Spleen (tissue), 11 donors: ENCODE measurements at regions not wholly inside any gene's neighbourhood (a gene's known extent, or its start where the extent isn't known, plus 50 kb on each side); places are given as distances from the start of the nearest gene placed in this dataset.
"Not testable (repeated sequence)": the region's sequence is repeated elsewhere in the genome, so short reads cannot be mapped to it uniquely, and the experiment has no call there.

Experiments
- DNase-seq: peaks from one replicate; pipeline ENCODE4 v3.0.0-alpha.2; 2020
- H3K27ac ChIP-seq, 8 donors: fragments of 200-600 bp; sonication (generic) in 7 of 8; 1 replicate in 4 of 8; 2 replicates in 4 of 8; pipeline versions ENCODE4 v1.5.0 to v1.8.0; 2016 to 2021; ENCODE audit warnings: inconsistent platforms in 4 of 8, mild to moderate bottlenecking in 4 of 8, moderate library complexity in 1 of 8
- H3K27me3 ChIP-seq, 7 donors: fragments of 200-600 bp; sonication (generic) in 6 of 7; replicated peaks in 1 of 7; 1 replicate in 4 of 7; 2 replicates in 3 of 7; pipeline versions ENCODE4 v1.5.0 to v1.8.0; 2016 to 2021; ENCODE audit warnings: inconsistent platforms in 3 of 7, mild to moderate bottlenecking in 1 of 7
- H3K36me3 ChIP-seq, 6 donors: fragments of 200-600 bp; sonication (generic) in 5 of 6; 1 replicate in 4 of 6; 2 replicates in 2 of 6; pipeline versions ENCODE4 v1.5.0 to v1.8.0; 2016 to 2021; ENCODE audit warnings: inconsistent platforms in 2 of 6
- H3K4me1 ChIP-seq, 6 donors: fragments of 200-600 bp; sonication (generic) in 5 of 6; 1 replicate in 3 of 6; 2 replicates in 3 of 6; pipeline versions ENCODE4 v1.5.0 to v1.8.0; 2016 to 2021; ENCODE audit warnings: inconsistent platforms in 3 of 6
- H3K4me3 ChIP-seq, 8 donors: fragments of 200-600 bp; sonication (generic) in 7 of 8; 1 replicate in 4 of 8; 2 replicates in 4 of 8; pipeline versions ENCODE4 v1.5.0 to v1.8.0; 2016 to 2021; ENCODE audit warnings: inconsistent platforms in 4 of 8, mild to moderate bottlenecking in 4 of 8, moderate library complexity in 2 of 8
- H3K9me3 ChIP-seq, 8 donors: fragments of 200-600 bp; sonication (generic) in 7 of 8; 1 replicate in 4 of 8; 2 replicates in 4 of 8; pipeline versions ENCODE4 v1.5.0 to v1.8.0; 2016 to 2021; ENCODE audit warnings: inconsistent platforms in 4 of 8
- CTCF ChIP-seq, 11 experiments: fragments of 200-600 bp in 7 of 11; fragments of 450-650 bp in 4 of 11; sonication (generic) in 4 of 11; IDR thresholded peaks in 8 of 11; conservative IDR thresholded peaks in 3 of 11; 1 replicate in 7 of 11; 2 replicates in 4 of 11; pipeline versions ENCODE4 v1.4.0 to v1.8.0; 2016 to 2021; ENCODE audit warnings: antibody characterized with exemption in 11 of 11, inconsistent platforms in 4 of 11, mild to moderate bottlenecking in 1 of 11
- POLR2A ChIP-seq, 3 donors: fragments of 450-650 bp; IDR thresholded peaks; one replicate each; pipeline ENCODE4 v1.5.1; 2017; ENCODE audit warnings: antibody characterized with exemption in 3 of 3, mild to moderate bottlenecking in 1 of 3
- POLR2AphosphoS5 ChIP-seq, 3 donors: sonication (generic); formaldehyde crosslinking; IDR thresholded peaks; one replicate each; pipeline ENCODE4 v1.5.1; 2017; ENCODE audit warnings: antibody characterized with exemption in 3 of 3
- WGBS, 5 donors: extraction: QIAGEN DNeasy Blood & Tissue Kit in 3 of 5; methylation state at CpG; one replicate each; pipeline versions ENCODE4 v1.1.5 to v1.1.7; 2013 to 2018; 5-methylcytosine and 5-hydroxymethylcytosine counted together
- intact Hi-C: fragments of 100-400 bp; cut with DNase I; formaldehyde crosslinking; loops from one replicate; pipeline ENCODE4 v1.15.0; 2023; ENCODE audit warnings: low total_unique reads
- donor health status: healthy with polysubstance abuse.
- donor health status: DM: no; HTN: no; CAD: no; lungs with moderate emphysema.
- donor health status: DM: no; HTN: no; CAD: no.
- donor health status: Bipolar disorder and iron deficiency.
- donor health status: healthy.
- donor health status: DM: no; HTN: no; CAD: no.
- donor health status: DM: yes; HTN: yes; CAD: no.

DNA sequence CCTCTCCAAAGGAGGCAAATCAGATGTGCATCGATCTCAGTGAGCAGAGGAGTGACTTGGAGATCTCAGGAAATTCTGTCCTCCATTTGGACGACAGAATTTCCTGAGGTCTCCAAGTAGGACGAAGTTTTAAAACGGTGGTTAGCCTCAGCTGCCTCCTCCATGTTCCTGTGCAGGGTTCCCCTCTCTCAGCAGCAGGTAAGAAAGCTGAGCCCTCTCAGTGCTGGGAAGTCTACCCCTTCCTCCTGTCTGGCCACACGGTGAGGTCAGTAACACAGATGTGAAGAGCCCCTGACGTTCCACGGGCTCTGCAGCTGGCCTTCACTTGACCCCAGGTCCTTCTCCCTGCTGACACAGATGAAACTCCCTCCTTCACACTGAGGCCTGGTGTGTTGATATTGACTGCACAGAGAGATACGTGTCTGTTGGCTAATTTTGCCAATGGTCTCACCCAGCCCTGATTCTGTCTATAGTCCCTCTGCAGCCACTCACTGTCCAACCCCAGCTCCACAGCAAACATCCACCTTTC is 607.4 kb upstream of the B3GAT1 start:
- Histone ChIP-seq H3K27ac (no peak overlapping the region), H3K9me3 (no peaks in the 10 kb centered on the region), H3K27me3 (peaks cover 0 to 18% (median 0%) of the 10 kb centered on the region in 7 donors), H3K4me1 (no peaks in the 10 kb centered on the region), H3K36me3 (no peaks in the 10 kb centered on the region), H3K4me3 (no peak overlapping the region)
- no peak for DNase-seq
- TF ChIP-seq CTCF (IDR thresholded peaks at IDR 0.05 in 8 of 11, conservative IDR thresholded peaks at IDR 0.05 in 3 of 11) (no peak), POLR2AphosphoS5 (IDR thresholded peaks at IDR 0.05) (no peak), POLR2A (IDR thresholded peaks at IDR 0.05) (no peak)
- intact Hi-C loops = no loop called here
- WGBS, 5 donors = 60 to 75% (median 67%) methylated on average over 7 to 8 of the region's 8 CpGs

- TF ChIP-seq POLR2A (IDR thresholded peaks at IDR 0.05) (no peak), CTCF (IDR thresholded peaks at IDR 0.05 in 8 of 11, conservative IDR thresholded peaks at IDR 0.05 in 3 of 11) (no peak), POLR2AphosphoS5 (IDR thresholded peaks at IDR 0.05) (no peak)
- intact Hi-C loops = no loop called here
- Histone ChIP-seq H3K27me3 (peaks cover 0 to 18% (median 0%) of the 10 kb centered on the region in 7 donors), H3K9me3 (peaks cover 0 to 5% (median 0%) of the 10 kb centered on the region in 8 donors), H3K4me3 (no peak overlapping the region), H3K36me3 (no peaks in the 10 kb centered on the region), H3K4me1 (no peaks in the 10 kb centered on the region), H3K27ac (no peak overlapping the region)
- WGBS, 5 donors = 65 to 81% (median 72%) methylated on average over 4 of the region's 4 CpGs
- no peak for DNase-seq
These were observed 605.3 kb upstream of the B3GAT1 start for GRCh38 chr11:135017296-135017695.

DNA sequence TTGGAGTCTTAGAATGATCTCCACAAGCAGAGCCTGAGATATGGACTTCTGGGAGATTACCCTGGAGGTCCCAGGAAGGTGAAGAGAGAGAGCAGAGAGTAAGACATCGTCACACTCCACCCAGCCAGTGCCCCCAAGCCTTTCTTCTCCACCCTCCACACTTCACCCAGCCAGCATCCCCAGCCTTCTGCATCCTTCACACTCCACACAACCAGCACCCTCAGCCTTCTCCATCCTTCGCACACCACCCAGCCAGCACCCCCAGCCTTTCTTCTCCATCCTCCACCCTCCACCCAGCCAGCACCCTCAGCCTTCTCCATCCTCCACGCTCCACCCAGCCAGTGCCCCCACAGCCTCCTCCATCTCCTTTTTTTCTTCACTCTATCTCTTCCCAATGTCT is 603.9 kb upstream of the B3GAT1 start:
- H3K4me3 ChIP-seq = no peak overlapping the region
- 71 to 93% (median 82%) methylated on average over 3 of the region's 3 CpGs for WGBS, 5 donors
- H3K4me1 ChIP-seq = no peaks in the 10 kb centered on the region
- TF ChIP-seq POLR2AphosphoS5 (IDR thresholded peaks at IDR 0.05) (no peak), CTCF (IDR thresholded peaks at IDR 0.05 in 8 of 11, conservative IDR thresholded peaks at IDR 0.05 in 3 of 11) (no peak), POLR2A (IDR thresholded peaks at IDR 0.05) (no peak)
- no peak for DNase-seq
- H3K27me3 ChIP-seq = peaks cover 0 to 18% (median 0%) of the 10 kb centered on the region in 7 donors
- peaks cover 0 to 15% (median 2%) of the 10 kb centered on the region in 8 donors for H3K9me3 ChIP-seq
- H3K27ac ChIP-seq = no peak overlapping the region
- intact Hi-C loops = no loop called here
- H3K36me3 ChIP-seq = no peaks in the 10 kb centered on the region

GRCh38 chr11:135011313-135011712 is 599.3 kb upstream of the B3GAT1 start:
- H3K9me3 ChIP-seq = peaks cover 0 to 15% (median 2%) of the 10 kb centered on the region in 8 donors
- H3K27ac ChIP-seq, H3K4me1 ChIP-seq, H3K4me3 ChIP-seq, intact Hi-C loops, H3K36me3 ChIP-seq, DNase-seq: not testable (repeated sequence)
- WGBS, 5 donors = 86 to 95% (median 90%) methylated on average over 2 of the region's 2 CpGs
- H3K27me3 ChIP-seq = peaks cover 0 to 22% (median 0%) of the 10 kb centered on the region in 7 donors

DNA sequence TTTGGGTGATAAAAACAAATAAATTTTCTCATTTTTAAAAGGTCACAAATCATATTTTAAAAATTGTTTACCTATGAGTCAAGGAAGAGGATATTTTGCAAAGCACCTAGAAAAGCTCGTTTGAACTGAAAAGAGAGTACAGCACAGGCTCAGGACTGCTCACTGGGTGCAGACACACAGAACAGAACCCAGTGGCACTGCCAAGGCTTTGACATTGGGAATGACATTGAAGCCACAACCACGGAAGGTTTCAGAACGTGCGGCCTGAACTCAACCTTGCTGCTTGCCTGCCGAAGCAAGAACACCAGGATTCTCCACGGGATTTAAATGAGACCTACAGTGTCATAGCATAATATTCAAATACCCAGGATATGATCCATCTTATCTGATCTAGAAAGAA is 597.1 kb upstream of the B3GAT1 start:
- H3K36me3 ChIP-seq = no peaks in the 10 kb centered on the region
- H3K9me3 ChIP-seq = peaks cover 0 to 15% (median 2%) of the 10 kb centered on the region in 8 donors
- TF ChIP-seq POLR2A (IDR thresholded peaks at IDR 0.05) = no peak
- no peak for TF ChIP-seq POLR2AphosphoS5 (IDR thresholded peaks at IDR 0.05)
- no peak for TF ChIP-seq CTCF (IDR thresholded peaks at IDR 0.05 in 8 of 11, conservative IDR thresholded peaks at IDR 0.05 in 3 of 11)
- WGBS, 5 donors = 68 to 79% (median 77%) methylated on average over 6 of the region's 6 CpGs
- no peaks in the 10 kb centered on the region for H3K4me1 ChIP-seq
- no peak overlapping the region for H3K27ac ChIP-seq
- intact Hi-C loops = no loop called here
- H3K27me3 ChIP-seq = peaks cover 0 to 17% (median 0%) of the 10 kb centered on the region in 7 donors
- no peak for DNase-seq
- H3K4me3 ChIP-seq = no peak overlapping the region
